ENCODE measurements at regions not wholly inside any gene's neighbourhood (a gene's known extent, or its start where the extent isn't known, plus 50 kb on each side); places are given as distances from the start of the nearest gene placed in this dataset.
A peak's percentile ranks its signal among the peaks of the same experiment; 100 is the strongest.

DNA sequence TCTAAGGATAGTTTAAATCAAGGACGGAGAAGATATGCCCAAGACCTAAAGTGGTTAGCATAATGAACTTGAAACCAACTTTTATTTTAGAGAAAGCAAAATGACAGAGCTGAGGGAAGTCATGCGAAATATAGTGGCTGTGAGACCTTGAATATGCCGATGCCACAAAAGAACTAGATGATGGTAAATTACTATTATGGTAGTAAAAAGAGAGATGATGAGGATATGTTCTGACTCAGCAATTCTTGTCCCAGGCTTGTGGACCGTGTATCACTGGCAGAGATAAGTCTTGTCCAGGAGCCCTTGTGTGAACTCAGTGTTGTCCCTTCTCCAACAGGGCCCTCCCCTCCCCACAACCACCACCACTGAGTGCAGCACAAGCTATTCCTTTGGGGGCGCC, 1605.6 kb upstream of the TENM3 start:
- DNase-seq = no peak

DNA sequence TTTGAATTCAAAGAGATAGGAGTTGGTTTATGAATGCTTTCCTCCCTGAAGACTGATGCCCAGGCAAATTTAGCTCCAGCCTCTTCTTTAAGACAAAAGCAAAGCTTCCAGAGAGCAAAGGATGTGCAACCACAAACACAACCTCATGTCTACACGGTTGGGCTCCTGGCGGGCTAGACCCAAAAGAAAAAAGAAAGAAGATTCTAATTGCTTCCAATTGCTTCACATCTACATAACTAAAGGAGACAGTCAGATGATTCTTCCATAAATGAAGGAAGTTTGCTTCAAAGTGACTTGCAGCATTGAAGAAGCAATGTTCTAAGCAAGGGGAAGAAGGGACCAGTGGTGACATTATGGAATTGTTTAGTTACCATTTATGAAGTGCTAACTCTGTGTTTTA, 1603.0 kb upstream of the TENM3 start:
- no peak for DNase-seq

DNA sequence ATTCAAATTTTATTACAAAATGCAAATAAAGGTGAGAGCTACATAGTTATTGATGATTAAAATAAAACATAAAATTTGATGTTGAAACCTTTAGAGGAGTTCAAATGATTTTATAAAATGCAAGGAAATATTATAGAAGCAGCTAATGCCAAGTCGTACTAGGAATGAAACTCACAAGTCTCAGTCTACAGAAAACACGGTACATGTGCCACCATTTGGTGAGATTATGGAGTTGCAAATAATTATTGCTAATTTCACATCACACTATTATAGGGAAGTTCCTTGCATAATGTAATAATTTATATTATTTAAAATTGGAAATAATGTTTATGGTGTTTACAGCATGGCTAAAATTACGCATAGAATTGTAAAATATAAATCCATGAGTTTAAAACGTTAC, 1601.7 kb upstream of the TENM3 start:
- no peak for DNase-seq

DNA sequence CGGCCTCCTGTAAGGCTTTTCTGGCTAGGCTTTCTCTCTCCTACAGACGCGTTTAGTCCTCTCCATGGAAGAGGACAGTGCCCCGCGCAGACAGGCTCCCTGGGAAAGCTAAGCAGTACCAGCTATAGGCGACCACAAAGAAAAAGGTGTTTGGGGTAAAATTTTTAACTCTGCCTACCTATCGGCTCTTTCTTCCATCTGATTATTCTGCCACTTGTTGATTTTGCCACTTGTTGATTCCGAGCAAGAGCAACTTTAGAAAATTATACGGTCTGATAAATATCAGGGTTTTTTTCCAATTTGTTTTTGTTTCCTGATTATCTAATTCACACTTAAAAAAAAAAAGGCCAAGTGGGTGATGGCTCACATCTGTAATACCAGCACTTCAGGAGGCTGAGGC, 1600.5 kb upstream of the TENM3 start:
- no peak for DNase-seq

DNA sequence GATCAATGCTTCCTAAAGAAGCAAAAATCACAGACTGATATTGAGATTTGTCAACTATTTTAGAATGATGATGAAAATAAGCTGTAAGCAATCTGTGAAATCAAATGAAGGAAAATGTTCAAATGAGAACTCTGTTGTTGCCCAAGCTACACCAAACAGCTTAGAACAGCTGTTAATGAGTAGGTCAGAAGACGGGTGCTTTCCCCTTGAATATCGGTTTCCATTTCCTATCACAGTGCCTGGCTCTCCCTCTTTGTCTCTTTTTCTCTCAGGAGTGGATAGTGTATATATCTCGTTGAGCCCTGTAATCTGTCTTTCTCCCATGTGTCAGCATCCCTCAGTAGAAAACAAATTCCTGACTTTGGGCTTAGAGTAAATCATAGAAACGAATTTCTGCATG, 1592.9 kb upstream of the TENM3 start:
- DNase-seq = no peak

GRCh38 chr4:180652533-180652932, 1590.7 kb upstream of the TENM3 start:
- DNase-seq = no peak

- no peak for DNase-seq
Observed at GRCh38 chr4:180655886-180656285, 1587.3 kb upstream of the TENM3 start.

GRCh38 chr4:180657881-180658280, 1585.3 kb upstream of the TENM3 start:
- DNase-seq = no peak

DNA sequence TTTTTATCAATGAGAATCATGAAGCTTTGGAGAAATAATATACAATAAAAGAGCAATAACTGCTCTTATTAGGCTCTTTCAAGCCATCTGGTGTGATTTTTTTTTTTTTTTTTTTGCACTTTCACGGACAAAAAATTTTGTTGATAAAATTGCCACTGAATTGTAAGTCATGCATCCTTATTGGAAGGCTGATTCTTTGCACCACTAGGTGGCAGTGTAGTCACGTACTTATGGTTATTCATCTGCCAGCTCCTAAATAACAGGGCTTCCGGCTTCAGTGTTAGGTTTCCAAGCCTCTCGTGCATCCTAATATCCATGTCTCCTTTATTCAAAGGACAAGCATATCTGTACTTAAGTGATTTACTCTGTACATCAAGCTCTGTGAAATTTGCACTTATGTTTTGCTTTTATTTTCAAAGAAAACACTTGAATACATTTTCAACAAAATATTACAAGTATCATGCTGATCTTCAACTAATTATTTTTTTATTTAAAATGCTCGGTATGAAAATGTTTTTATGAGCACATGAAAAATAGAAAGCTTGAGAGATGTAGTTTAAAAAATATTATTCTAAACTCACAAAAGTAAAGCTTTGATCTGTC, 1578.3 kb upstream of the TENM3 start:
- peak; percentile 49 to 58 for DNase-seq

- DNase-seq = no peak
Observed at GRCh38 chr4:180665481-180665880, 1577.7 kb upstream of the TENM3 start.

DNA sequence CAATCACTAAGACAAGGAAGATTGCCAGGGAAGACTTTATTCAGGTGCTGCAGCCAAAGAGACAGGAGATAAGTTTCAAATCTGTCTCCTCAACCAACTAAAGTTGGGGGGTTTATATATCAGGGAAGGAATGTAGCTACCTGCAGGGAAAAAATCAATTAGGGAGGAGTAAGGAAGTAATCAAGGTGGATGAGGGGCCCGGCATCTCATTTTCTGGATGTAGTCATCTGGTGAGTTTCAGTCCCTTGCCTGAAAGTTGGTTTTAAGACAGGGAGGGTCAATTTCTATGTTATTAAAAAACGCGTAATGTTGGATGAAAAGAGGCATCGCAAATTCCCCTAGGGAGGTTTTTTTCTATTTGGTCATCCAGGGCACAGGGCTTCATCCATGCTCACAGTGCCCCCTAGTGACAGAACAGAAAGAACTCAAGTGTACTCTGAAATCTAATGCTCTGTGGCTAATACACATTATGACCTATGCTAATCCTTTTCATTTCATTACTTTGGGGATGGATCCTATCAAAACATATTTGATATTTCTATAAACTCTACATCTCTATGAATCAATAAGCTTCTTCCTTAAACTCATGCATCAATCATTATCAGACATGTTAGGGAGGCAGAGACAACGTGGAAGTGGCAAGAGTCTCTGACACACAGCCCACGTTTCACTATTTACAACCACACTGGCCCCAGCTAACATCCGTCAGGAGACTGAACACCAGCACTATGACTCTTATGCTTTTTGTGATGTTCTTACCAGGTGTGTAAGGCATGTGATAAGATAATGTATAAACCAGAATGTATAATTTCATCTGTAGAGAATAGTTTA, 1577.0 kb upstream of the TENM3 start:
- DNase-seq = peak in 1 of 2 donors; percentile 3

DNA sequence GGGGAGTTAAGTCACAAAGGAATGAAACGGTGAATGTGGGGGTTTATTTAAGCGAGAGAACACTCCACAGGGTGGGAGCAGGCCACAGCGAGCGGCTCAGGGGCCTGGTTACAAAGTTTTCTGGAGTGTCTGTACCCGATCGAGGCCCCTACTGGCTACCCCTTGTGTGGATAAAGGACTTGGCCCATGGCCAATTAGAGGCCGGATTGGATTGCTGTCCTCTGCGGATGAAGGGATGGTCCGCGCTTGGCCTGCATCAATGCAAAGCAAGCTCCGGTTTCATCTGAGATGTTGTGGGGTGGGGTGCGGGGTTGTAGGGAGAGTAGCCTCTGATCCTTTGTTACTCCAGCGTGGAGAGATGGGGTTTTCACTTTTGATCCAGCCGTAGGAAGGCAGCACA, 1574.5 kb upstream of the TENM3 start:
- no peak for DNase-seq

DNA sequence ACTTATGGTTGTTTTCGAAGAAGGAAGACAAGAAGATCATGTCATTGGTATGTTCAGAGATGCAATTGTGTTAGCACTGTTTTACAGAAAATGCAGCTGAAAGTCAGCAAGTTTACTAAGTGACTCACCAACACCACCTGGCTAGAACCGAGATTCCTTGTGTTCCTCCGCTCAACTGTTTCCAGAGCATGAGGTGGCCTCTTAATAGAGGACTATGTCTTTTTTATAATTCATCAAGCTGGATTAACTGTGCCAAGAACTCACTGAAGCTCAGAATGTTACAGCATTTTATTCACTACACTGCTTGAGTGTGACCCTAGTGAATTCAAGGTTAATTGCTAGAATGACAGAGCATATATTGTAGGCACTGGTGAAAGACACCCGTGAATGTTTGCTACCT, 1573.5 kb upstream of the TENM3 start:
- no peak for DNase-seq

- DNase-seq = no peak
Observed at GRCh38 chr4:180674619-180675358, 1568.4 kb upstream of the TENM3 start.

GRCh38 chr4:180675359-180675650, 1567.9 kb upstream of the TENM3 start:
- no peak for DNase-seq

DNA sequence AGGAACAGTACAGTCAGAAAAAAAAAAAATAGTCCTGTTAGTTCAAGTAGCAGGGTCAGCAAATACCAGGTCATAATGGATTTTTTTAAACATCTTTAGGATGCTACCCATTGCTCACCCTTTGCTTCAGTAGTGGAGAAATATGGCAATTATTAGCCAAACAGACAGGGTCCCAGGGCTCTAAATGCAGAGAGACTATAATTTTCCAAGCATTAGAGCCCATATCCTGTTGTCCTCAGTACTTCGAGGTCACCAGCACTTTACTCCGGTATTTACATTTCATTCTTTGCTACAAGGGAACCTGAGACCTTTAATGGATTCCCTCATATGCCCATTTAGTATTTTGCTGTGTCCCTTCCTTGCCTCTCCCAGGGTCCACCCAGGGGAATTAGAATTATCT, 1562.9 kb upstream of the TENM3 start:
- DNase-seq = no peak

- no peak for DNase-seq
Observed at GRCh38 chr4:180682776-180683175, 1560.4 kb upstream of the TENM3 start.

GRCh38 chr4:180683186-180683585, 1560.0 kb upstream of the TENM3 start:
- DNase-seq = no peak

GRCh38 chr4:180688480-180688879, 1554.7 kb upstream of the TENM3 start:
- DNase-seq = no peak

GRCh38 chr4:180694875-180695274, 1548.3 kb upstream of the TENM3 start:
- no peak for DNase-seq

- no peak for DNase-seq
Observed at GRCh38 chr4:180695851-180696250, 1547.4 kb upstream of the TENM3 start.

DNA sequence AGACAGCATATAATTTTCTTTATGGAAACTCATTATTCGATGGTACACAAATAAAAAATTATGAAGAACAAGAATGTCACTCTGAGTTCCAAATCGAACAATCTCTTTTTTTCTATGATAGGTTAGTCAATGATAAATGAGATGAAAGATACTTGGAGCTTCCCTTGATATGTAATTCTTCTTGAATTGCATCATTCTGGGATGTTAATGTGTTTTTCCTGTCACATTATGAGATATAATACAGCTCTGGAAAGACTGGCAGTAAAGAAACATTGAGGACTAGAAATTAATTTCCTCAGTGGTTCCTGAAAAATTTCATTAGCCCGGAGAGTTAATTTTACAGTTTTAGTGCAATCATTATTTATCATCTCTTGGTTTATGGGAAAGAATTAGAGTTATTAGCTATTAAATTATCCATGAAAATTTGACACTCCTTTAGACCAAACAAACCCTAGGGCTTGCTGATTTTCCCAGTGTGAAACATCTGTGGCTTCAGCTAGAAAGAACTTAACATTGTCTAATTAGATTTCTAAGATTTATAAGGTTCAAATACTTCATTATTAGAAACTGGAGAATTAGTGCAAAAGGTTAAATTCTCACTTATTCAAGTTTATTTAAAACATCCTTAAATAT, 1546.6 kb upstream of the TENM3 start:
- no peak for DNase-seq

GRCh38 chr4:180698550-180699195, 1544.5 kb upstream of the TENM3 start:
- no peak for DNase-seq
